D341Med (cell line): ENCODE measurements at regions not wholly inside any gene's neighbourhood (a gene's known extent, or its start where the extent isn't known, plus 50 kb on each side); places are given as distances from the start of the nearest gene placed in this dataset.
"Not testable (repeated sequence)": the region's sequence is repeated elsewhere in the genome, so short reads cannot be mapped to it uniquely, and the experiment has no call there.

Source experiments
- DNase-seq: peaks from one replicate; pipeline ENCODE4 v3.0.0; 2012; ENCODE audit warnings: low spot score

- DNase-seq: no peak
Measured at GRCh38 chr2:193141998-193142397, 947.3 kb upstream of the TMEFF2 start.

DNA sequence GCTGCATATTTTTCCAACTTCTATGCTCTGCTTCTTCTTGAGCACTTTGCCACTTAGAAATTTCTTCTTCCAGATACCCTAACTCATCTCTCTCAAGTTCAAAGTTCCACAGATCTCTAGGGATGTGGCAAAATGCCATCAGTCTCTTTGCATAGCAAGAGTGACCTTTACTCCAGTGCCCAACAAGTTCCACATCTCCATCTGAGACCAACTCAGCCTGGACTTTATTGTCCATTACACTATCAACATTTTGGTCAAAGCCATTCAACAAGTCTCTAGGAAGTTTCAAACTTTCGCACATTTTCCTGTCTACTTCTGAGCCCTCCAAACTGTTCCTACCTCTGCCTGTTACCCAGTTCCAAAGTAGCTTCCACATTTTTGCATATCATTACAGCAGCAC lies 946.2 kb upstream of the TMEFF2 start:
- DNase-seq: not testable (repeated sequence)

- no peak for DNase-seq
Measured at GRCh38 chr2:193124815-193125214, 930.1 kb upstream of the TMEFF2 start.

DNA sequence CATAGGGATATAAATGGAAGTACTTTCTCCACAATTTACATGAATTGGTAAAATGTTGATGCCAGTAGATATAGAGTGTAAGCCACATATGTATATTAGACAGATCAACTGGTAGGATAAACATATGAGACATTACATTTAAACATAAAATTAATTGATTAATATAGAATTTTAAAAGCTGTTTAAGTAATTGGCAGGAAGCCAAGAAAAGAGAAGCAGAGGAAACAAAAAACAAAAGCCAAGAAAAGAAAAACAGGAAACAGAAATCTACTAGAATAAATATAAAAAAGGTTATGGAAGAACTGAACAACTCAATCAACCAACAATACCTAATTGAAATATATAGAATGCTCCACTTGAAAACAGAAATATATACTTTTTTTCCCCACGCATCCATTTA lies 920.1 kb upstream of the TMEFF2 start:
- DNase-seq: no peak

- no peak for DNase-seq
Measured at GRCh38 chr2:193112986-193113385, 918.3 kb upstream of the TMEFF2 start.

DNA sequence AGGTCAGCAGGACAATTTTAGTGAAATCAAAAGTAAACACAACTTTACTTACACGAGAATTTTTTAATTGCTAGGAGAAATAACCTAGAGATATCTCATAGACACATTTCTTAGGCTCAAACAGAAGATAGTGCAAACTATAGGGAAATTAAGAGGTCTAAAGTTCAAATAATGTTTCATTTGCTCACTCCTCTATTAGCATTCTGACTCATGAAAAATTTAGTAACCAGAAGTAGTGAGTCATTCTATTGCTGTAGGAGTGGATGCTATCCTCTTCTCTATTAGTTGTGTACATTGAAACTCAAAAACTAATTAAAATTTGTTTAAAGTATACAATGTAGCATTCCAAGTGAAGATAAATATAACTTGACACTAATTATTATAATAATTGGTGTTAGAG lies 908.3 kb upstream of the TMEFF2 start:
- DNase-seq: no peak

DNA sequence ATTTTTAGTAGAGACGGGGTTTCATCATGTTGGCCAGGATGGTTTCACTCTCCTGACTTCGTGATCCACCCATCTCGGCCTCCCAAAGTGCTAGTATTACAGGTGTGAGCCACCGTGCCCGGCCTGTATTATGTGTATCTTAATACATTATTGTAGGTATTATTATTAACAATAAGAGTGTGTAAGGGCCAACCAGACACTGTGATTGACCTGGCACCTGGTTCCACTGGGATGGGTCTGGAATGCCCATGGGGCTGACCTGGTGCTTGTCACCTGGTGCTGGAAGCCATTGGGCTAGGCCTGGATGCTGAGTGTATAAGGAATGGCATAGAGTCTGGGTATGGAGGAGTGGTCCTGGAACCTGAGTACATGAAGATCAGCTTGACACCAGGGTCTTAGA lies 906.9 kb upstream of the TMEFF2 start:
- no peak for DNase-seq

- DNase-seq: no peak
Measured at GRCh38 chr2:193088026-193088425, 893.3 kb upstream of the TMEFF2 start.

DNA sequence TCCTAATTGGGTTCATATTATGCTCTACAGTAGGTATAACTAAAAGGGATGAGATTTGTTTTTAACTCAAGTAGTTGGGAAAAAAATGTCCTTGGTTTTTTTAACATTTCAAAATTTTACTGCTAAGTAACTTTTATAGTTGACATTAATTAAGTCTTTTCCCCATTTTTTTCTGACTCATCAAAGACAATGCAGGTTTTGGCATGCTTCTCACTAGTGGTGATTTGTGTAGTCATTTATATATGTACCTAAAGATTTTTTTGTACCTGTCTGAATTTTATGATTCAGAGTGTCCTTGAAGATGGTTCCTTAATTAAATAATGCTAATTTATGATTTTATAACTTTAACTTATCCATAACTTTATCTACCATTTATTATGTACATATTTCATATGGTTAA lies 882.3 kb upstream of the TMEFF2 start:
- DNase-seq: no peak

GRCh38 chr2:193074933-193075332 lies 880.2 kb upstream of the TMEFF2 start:
- no peak for DNase-seq

DNA sequence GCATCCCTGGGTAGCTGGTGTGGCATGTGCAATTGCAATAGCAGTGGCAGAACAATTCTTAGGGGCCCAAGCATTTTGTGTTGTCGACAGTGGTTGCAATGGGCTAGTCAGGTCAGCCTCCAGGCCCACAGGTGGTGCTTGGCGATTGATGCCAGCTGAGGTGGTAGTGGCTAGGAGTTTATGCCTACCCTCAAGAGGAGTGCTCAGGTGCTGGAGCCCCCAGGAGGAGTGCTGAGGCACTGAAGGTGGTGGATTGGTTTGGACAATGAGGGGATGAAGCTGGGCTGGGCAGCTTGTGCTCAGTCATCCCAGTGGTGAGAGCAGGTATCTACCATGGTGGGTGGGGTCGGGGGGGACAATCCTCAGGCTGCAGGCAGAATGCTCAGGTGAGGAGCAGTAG lies 877.9 kb upstream of the TMEFF2 start:
- DNase-seq: no peak

GRCh38 chr2:193025556-193025955 lies 830.8 kb upstream of the TMEFF2 start:
- not testable (repeated sequence) for DNase-seq

GRCh38 chr2:193024791-193025190 lies 830.1 kb upstream of the TMEFF2 start:
- no peak for DNase-seq

GRCh38 chr2:193011870-193012269 lies 817.1 kb upstream of the TMEFF2 start:
- DNase-seq: no peak

GRCh38 chr2:192993059-192993458 lies 798.3 kb upstream of the TMEFF2 start:
- DNase-seq: no peak

DNA sequence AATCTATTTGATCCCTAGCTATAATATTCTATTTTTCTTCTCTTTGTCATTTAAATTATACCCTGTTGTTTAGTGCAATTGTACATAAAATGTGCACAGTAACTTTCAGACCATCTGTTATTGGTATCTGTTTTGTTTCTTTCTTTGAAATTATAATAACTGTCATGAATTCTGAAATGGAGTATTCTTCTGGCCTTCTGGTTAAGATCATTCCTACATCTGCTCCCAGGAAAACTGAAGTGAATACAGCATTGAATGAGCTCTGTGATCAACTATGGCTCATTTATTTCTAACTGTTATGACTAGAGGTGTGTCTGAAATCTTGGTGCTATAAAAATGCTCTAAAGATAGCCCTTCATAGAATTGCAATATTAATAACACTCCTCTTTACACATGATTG lies 788.4 kb upstream of the TMEFF2 start:
- DNase-seq: no peak

DNA sequence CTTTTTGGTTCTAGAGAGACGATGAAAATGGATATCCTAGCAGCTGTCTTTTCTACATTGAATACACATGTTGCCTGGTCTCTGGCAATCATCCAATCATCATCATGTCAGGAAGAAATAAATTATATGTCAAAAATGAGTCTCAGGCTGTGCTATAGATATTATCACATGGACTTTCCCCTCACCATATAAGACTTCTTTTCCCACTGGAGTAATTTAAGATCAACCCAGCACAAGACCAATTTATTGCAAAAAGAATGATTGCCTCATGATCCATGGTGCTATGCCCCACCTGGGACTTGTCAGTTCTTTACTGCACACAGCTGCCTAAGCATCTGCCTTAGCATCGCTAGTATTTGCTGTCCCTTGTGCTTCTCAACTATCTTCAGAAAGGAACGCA lies 783.7 kb upstream of the TMEFF2 start:
- no peak for DNase-seq

GRCh38 chr2:192971981-192972380 lies 777.2 kb upstream of the TMEFF2 start:
- no peak for DNase-seq

DNA sequence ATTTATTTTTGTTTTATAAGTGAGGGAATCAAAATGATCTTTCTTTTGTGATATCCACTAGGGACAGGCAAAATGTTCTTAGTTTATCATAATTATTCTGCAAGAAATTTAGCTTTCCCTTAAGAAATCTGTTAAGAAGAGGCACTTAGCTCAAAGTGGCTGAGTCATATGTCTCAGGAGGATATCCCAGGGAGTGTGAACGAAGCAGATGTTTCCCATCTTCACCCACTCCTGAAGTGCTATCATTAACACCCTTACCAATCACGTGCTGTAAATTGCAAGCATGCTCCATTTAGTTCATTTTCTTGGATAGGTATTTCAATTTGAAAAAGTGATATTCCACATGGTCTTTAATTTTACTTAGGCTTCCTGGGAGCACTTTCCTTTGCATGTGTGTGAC lies 774.3 kb upstream of the TMEFF2 start:
- no peak for DNase-seq

DNA sequence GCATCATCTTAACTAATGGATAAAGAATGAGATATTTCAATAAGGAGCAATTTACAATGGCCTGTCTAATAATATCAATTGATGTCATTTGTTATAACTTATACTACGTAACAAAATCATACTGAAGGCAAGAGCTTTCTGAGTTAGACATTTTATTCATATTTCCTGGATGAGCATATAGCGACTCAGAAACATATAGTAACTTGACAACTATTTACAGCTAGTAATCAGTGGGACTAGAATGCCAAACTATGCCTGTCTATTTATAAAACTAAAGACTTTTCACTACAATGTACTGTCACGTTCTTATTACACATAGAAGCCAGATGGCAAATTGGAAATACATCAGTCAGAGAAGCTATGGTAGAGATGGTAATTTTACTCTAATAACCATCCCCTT lies 766.2 kb upstream of the TMEFF2 start:
- DNase-seq: no peak

GRCh38 chr2:192958615-192959014 lies 763.9 kb upstream of the TMEFF2 start:
- not testable (repeated sequence) for DNase-seq

- no peak for DNase-seq
Measured at GRCh38 chr2:192957425-192957824, 762.7 kb upstream of the TMEFF2 start.

DNA sequence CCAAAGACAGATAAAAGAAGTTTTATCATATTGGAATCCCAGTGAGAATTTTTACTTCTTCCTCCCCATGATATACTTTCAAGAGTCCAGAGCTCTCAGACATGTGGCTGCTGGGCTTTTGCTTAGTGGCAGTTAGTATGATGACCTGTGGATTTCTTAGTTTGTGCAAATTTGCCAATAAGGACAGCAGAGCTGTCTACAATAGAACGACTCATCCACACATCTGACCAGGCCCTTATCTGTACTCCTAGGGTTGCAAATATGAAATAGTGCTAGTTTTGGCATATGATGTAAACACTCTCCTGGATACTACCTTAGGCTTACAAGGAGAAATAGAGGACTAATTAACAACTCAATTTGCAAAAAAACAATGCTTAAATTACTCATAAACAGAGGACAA lies 758.4 kb upstream of the TMEFF2 start:
- DNase-seq: no peak

- DNase-seq: no peak
Measured at GRCh38 chr2:192952245-192952644, 757.5 kb upstream of the TMEFF2 start.

DNA sequence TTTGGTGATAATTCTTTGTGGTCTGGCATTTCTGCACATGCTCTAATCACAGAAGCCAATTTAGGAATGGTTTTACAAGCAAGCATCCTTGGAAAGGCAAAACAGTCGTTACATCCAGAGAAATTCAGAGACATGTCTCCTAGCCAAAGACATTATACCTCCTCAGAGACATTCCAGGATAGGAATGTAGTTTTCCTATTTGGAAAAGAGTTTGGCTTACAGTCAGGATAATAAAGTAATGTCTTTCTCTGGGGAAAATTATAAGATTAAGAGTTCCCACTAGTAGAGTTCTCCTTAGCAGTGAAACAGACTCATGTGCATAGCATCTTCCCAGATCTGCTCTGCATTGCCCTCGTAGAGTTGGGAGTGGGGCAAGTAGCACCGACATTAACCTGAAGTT lies 753.6 kb upstream of the TMEFF2 start:
- no peak for DNase-seq
